Stimulated activated CD4-positive, alpha-beta T cell treated with anti-CD3 and anti-CD28 coated beads, TNF-alpha, amount 100 ng/mL, for 1 hour (primary cell): ENCODE measurements at regions not wholly inside any gene's neighbourhood (a gene's known extent, or its start where the extent isn't known, plus 50 kb on each side); places are given as distances from the start of the nearest gene placed in this dataset.
"Not testable (repeated sequence)": the region's sequence is repeated elsewhere in the genome, so short reads cannot be mapped to it uniquely, and the experiment has no call there.

Source experiments
- DNase-seq, 3 donors: peaks; one replicate each; pipeline ENCODE4 v3.0.0-alpha.2; 2020; ENCODE audit warnings: low read depth in 3 of 3, low spot score in 1 of 3

DNA sequence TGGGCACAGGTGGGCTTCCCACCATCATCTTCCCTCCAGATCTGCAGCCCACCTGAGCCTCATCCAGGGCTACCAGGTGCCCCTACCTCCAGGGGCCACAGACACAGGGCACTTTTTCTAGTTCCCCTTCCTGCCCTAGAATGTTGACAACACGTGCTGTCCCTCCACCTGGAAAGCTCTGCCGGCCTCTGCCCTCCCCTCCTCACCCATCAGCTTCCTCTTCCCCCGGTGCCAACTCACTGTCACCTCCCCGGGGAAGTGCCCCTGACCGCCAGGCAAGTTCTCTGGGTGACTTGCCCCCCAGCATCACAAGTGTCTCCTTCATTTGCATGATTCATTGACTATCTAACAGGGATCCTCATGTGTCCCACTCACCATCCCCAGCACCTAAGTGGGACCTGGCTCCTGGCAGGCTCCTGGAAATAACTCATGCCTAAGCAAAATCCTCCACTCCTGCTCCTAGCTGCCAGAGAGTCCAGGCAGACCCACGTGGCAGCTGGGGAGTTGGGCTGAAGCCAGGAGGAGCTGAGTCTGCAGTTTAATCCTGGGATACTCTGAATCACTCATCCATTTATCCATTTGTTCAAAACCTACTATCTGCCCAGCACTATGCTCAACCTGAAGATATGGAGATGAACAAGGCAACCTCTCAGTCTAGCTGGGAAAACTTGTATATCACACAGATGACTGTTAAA lies 304.4 kb downstream of the FOXL1 start:
- no peak for DNase-seq

DNA sequence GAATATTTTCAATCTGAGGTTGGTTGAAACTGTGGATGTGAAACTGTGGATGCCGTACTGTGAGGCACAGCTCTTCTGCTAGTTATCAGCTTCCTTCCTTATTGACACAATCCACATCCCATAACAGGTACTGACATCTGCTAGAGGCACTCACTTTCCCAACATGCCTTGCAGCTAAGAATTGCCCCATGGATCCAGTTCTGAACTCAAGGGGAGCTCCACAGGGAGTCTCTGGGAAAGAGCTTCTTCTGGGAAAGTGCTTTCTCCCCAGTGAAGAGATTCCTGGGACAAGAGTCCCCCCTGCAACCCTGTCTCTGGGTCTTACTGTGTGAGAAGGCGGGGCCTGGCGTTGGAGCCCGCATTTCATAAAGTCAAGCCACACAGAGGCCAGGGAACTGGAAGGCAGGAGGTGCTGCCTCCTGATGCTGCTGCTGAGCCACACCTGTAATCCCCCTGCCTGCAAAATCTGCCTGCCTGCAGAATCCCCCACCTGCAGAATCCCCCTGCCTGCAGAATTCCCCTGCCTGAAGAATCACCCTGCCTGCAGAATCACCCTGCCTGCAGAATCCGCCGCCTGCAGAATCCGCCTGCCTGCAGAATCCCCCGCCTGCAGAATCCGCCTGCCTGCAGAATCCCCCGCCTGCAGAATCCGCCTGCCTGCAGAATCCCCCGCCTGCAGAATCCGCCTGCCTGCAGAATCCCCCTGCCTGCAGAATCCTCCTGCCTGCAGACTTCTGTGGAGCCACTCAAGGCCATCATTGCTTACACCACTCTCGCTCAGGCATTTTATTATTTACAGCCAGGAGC lies 305.4 kb downstream of the FOXL1 start:
- DNase-seq: no peak

DNA sequence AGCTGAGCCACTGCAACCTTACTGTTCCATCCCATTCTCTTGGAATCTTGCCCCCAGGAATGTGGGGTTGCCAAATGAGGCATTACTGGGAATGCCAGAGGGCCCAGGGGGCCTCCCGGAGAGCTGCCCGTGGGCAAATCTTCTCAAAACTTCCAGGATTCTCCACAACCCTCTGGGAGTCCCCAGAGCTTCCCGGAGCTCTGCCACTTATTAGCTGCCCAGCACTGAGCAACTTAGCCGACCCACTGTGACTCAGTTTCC lies 306.0 kb downstream of the FOXL1 start:
- no peak for DNase-seq

DNA sequence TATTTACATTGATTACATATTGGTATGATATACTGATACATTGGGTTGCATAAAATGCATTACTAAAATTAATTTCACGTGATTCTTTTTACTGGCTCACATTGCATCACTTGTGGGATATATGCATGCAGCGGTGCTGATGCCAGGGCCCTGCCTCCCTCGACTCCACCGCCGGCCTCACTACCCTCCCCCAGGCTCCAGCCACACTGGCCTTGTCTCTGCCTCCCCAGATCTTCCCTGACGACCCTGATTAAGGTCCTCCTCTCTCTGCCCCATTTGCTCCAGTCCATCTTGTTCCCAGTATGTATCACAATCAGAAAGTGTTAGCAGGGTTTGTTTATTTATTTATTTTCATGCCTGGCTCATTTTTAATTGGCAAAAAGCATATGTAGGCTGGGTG lies 306.8 kb downstream of the FOXL1 start:
- DNase-seq: no peak

DNA sequence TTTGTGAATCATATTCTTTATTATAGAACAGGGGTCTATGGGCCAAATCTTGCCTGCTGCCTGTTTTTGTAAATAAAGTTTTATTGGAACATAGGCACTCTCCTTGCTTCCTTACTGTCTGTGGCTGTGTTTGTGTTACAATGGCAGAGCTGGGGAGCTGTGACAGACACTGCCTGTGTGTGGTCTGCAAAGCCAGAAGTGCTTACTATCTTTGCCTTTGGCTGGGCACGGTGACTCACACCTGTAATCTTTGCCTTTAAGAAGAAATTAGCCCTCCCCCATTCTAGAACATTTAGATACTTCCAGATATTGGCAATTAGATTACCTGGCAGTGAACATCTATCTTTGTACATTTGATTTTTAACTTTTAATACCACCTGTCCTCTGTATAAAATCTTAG lies 308.3 kb downstream of the FOXL1 start:
- DNase-seq: no peak

DNA sequence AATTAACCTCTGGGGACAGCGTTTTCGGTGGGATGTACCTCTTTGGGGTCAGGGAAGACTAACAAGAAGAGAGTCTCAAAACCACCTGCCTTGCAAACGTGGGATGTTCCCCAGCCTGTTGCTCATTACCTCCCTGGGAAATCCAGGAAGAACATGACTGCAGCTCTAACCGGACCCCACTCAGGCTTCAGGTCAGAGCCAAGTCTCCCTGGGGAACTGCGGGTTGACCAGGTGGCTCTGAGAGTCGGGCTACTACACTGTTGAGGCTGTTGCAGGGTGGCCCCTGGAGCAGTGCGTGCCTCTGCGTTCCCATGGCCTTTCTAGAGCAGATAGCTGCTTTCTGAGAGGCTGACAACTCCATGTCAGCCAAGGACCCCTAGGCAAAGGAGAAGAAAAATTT lies 309.1 kb downstream of the FOXL1 start:
- no peak for DNase-seq

DNA sequence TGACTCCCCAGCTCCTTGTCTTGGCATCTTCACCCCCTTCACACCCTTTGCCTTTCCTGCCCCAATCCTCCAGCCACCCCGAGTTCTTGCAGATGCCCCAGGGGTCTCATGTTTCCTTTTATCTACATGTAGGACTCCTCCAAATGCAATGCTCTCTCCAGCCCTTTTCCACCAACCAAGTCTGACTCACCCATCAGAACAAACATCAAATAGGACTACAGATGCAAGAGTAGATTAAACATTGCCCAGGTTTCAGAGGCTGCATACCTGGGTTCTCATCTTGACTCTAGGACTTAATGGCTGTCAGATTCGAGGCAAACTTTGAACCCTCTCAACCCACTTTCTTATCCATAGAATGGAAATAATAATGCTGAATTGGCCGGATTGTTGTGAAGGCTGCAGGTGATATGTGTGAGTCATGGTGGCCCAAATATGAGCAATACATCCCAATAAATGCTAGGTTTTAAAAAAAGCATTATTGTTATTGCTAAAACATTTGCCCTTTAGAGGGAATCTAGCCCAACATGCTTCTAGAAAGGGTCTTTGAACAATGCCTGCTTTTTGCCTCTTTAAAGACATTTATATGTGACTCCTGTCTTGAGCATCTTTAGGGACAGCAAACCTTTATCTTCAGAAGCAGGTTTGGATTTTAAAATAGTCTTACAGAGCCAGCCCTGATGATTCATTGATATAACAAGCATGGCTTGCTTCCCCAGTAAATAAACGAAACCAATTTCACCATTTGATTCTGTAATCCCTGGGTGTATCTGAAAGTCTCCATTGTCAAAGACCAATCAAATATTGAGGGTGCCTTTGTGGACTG lies 310.1 kb downstream of the FOXL1 start:
- DNase-seq: no peak

DNA sequence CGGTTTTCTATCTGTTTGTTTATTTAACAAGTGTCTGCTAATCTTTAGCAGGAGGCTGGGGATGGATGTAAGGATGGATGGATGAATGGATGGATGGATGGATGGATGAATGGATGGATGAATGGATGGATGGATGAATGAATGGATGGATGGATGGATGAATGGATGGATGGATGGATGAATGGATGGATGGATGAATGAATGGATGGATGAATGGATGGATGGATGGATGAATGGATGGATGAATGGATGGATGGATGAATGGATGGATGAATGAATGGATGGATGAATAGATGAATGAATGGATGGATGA lies 310.7 kb downstream of the FOXL1 start:
- DNase-seq: not testable (repeated sequence)

DNA sequence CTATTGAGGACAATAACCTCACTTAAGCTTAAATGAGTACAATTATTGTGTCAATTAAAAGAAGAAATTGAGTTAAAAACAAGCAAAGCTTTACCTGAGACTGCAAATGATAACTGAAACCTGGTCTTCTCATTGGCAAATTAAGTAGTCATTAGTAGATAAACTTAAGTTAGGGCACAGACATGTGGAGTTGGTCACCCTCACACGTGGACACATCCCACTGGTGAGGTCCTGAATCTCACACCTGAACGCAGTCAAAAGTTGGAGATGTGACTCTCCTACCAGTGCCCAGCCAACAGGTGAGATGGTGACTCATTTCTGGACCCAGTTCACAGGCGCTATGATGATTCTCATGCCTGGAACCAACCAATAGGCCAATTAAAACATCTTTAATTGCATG lies 311.6 kb downstream of the FOXL1 start:
- no peak for DNase-seq

DNA sequence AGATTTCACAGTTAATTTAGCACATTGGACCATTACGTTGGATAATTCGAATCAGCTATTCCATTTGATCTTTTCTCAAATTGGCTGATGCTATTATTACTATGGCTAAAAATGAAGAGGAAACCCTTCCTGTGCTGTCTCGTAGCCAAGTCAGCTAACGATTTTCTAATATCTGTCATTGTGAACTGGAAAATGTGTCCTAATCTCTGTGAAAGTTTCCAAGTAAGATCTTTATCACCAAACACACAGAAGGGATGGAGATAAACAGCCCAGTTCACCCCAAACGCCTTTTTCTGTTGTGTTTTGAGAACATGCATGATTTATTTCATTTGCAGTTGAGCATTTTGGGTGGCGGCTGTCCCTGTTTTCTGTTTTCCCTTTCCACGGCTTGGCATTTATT lies 312.8 kb downstream of the FOXL1 start:
- DNase-seq: no peak

DNA sequence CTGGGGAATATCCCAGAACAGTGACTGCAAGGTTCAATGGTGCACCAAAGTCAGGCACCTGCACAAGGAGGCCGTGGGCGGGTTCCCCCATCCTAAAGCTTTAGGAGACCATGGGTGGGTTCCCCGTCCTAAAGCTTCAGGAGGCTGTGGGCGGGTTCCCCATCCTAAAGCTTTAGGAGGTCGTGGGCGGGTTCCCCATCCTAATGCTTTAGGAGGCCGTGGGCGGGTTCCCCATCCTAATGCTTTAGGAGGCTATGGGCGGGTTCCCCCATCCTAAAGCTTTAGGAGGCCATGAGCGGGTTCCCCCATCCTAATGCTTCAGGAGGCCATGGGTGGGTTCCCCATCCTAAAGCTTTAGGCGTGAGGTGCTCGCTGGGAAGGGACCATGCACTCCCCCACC lies 313.3 kb downstream of the FOXL1 start:
- no peak for DNase-seq

DNA sequence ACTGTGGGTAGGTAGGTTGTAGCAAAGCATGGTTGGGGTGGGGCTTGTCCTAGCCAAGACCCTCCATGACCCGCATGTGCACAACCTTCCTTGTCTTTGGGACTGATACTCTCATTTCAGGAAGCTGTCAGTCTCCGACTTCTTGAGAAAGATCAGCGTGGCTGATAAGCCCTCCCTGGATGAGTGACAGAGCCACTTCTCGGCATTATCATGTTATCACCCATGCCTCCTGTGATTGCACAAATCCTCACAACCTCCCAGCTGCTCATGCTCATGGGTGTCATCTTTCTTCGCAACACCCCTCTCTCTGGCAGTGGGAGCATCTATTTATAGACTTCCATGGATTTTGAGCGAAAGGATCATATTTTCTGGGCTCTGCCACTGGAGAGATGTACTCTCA lies 314.2 kb downstream of the FOXL1 start:
- DNase-seq: no peak

DNA sequence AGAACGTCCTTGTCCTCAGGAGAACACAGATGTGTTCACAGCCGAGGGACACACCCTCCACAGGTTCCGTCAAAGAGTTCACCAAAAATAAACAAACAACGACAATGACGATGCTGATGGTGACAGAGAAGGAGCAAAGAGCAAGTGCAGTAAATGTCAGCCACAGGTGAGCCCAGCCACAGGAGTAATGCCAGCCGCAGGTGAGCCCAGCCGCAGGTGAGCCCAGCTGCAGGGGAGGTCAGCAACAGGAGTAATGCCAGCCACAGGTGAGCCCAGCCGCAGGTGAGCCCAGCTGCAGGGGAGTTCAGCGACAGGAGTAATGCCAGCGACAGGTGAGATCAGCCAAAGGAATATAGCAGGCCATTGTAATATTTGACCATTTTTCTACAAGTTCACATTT lies 315.2 kb downstream of the FOXL1 start:
- no peak for DNase-seq

DNA sequence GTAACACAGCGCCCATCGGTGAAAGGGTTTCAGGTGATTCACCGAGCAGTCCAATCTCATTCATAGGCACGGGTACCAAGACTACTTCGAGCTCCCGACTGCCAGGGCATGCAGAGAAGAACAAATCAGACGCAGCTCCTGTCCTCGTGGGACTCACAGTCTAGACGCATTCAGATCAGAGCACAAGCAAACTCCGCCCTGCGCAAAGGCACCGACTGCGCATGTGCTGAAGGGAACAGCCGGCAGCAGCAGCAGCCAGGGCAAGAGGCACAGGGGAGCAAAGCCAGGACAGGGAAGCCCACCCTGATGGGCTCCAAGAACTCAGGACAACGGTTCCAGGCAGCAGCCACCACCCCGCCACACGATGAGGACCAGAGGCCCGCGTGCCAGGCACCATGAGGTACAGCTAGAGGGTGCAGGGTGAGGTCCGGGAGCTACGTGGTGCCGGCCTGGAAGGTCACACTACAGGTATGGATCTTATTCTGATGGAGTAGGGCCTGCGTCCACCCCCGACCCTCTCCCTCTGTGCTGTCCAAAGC lies 315.7 kb downstream of the FOXL1 start:
- DNase-seq: no peak

DNA sequence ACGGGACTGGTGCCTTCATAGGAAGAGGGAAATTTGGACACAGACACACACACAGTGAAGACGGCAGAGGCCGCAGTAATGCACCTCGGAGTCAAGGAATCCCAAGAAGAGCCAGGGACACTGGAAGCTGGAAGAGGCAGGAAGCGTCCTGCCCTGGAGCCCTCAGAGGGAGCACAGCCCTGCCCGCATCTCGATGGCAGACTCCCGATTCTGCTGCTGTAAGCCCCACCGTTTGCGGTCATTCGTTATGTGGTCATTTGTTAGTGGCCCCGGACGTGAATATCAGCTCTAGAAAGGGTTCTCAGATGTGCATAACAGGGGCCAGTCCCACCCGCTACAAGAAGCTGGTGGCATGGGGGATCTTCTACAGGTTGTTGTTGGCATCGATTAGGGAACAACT lies 316.6 kb downstream of the FOXL1 start:
- DNase-seq: no peak

DNA sequence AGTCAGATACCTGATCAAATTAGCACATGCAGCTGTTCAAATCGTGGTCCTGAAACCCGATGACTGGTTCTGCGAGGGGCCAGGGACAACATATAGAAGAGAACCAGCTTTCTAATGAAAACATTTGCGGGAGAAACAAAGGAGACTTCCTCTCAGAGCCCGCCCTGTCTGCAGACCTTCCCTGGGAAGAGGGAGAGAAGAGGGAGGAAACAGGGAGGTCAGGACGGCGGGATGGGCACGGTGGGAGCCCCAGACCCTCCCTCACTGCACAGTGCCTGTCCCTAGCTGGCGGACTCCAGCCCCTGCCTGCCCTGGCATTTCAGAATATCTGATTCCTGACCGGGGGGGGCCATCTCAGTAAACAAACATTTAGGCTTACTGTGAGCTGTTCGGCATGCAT lies 317.3 kb downstream of the FOXL1 start:
- DNase-seq: no peak

DNA sequence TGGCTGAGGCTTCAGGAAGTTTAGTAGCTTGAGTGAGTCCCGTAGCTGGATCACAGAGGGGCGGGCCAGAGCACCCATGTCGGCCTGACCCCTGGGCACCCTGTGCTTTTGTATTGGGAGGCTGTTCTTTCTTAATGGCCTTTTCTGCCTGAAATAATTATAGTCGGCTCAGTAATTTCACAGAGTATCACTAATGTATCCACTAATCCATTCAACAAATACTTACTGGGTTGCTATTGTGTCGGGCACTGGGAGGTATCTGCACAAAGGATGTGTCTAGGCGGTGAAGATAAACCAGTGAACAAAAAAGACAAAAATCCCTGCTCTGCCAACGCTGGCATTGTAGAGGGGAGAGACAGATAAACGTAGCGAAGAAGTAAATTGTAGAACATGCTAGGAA lies 318.6 kb downstream of the FOXL1 start:
- no peak for DNase-seq

DNA sequence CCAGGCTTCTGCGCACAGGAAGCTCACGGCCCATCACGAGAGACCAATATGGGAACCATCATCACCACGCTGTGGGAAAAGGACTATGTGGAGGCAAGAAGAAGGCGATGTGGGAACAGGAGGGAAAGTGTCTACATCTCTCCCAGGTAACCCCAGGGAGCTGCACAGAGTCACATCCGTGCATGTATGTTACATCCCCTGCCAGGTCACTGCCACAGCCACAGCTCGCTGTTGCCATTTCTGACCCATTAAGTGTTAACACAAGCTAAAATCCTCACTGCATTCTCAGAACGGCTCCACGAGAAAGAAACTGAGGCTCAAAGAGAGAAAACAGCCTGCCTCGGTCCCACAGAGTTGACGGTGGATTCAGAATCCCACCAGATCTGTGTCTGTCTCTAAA lies 319.1 kb downstream of the FOXL1 start:
- no peak for DNase-seq

DNA sequence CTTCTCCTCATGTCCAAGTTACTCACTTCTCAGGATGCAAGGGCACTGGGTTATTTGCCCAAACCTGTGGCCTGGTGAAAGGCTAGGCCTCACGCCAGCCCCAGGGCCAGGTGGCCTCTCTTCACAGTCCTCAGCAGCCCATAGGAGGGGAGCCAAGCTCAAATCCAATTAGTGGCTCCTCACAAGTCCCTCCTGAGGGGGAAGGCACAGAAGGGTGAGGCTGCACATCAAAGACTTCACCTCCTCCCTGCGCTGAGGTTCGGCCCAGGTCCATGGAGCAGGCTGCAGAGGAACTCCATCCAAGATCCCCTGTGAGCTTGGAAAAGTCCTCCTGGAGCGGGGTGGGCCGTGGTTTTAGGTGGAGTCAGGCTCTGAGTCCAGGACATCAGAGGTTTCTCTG lies 320.0 kb downstream of the FOXL1 start:
- DNase-seq: no peak

DNA sequence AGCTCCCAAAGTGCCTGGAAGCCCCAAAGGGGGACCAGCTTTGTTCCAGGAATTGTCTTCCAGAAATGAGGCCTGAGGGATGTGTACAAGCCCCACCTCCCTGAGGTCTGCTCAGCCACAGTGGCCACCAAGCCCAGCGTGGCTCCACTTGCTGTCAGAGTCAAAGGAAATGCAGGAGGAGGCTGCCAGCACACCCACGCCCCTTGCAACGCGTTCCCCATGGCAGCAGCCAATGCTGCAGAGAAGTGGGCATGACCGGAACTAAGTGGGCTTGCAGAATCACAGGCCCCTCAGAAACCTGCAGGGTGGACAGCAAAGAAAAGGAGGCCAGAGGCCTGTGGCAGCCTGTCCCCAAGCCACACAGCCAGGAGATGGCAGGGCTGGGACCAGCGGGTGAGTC lies 320.8 kb downstream of the FOXL1 start:
- no peak for DNase-seq

DNA sequence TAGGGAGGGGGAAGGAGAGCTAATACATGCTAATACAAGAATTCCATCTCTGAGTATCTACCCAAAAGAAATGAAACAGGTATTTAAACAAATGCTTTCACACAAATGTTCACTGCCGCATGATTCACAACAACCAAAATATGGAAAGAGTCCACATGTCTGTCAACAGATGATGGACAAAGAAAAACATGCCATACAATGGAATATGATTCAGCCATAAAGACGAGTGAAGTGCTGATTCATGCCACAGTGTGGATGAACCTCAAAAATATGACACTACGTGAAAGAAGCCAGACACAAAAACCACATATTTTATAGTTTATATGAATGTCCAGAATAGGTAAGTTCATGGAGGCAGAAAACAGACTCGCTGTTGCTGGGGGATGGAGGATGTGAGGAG lies 321.4 kb downstream of the FOXL1 start:
- DNase-seq: no peak

DNA sequence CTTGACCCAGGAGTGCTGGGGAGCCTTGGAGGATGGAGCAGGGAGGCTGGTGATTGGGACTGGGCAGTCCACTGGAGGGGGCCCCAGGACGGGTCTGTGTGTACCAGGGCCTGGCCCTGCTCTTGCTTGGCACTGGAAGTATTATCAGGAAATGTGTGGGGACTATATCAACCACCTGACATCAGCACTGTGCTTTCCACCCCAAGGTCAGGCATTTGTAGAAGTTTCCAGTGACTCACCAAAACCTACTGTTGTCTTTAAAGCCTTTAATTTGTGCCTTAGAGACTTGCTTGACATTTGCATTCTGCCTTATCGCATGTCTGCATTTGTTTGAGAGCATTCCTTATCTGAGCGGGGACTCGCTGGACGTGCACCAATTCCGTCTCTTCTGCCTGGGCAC lies 323.1 kb downstream of the FOXL1 start:
- DNase-seq: no peak
